ELR (cell line): ENCODE measurements at regions not wholly inside any gene's neighbourhood (a gene's known extent, or its start where the extent isn't known, plus 50 kb on each side); places are given as distances from the start of the nearest gene placed in this dataset.
"Not testable (repeated sequence)": the region's sequence is repeated elsewhere in the genome, so short reads cannot be mapped to it uniquely, and the experiment has no call there.

ENCODE experiments used
- DNase-seq: peaks from one replicate; pipeline ENCODE4 v3.0.0-alpha.2; 2015; ENCODE audit warnings: low read depth

DNA sequence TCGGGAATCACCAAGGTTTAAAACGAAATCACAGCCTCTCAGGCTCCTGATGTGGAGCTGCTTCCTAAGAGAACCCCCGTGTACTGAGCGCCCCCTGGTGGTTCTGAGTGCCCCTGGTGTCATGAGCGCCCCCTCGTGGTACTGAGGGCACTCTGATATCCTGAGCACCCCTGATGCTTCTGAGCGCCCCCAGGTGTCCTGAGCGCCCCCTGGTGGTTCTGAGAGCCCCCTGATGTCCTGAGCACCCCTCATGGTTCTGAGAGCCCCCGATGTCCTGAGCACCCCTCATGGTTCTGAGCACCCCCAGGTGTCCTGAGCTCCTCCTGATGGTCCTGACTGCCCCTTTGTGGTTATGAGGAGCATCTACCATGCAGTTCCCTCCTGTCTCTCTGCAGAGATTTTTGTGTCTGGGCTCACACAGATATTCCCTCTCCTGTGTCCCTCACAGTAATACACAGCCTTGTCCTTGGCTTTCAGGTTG, 1092.1 kb downstream of the TMEM121 start:
- peak; percentile 13 for DNase-seq

DNA sequence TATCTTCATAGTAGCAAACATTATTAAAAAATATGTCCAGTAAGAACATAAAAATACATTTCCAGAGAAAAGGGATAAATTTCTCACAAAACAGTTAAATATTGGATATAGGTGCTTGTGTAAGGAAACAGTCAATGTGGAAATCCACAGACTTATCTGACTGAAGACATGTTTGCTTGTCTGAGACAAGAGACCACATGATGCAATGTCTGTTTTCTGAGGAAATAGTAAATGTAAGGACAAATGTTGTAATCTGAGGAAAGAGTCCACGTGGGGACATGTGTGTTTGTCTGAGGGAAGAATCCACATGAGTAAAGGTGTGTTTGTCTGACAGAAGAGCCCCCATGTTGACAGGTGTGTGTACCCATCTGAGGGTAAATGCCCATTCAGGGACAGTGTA, 1093.2 kb downstream of the TMEM121 start:
- no peak for DNase-seq

DNA sequence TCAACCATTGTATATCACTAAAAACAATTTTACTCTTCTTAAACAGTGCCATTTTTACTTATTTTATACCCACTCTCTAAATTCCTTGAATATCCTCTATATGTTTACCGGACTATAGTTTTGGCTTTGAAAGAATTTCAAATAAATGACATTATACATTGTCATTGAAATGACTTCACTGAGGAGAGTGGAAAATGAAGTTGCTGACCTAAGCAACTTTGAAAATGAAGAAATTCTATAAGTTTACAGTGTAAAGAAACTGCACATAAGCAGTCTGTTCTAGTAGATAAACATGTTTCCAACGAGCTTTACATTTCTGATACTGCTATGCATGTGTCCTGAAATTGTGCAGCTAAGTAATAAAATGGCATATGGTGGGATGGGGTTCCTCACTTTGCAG, 1094.0 kb downstream of the TMEM121 start:
- DNase-seq: no peak

DNA sequence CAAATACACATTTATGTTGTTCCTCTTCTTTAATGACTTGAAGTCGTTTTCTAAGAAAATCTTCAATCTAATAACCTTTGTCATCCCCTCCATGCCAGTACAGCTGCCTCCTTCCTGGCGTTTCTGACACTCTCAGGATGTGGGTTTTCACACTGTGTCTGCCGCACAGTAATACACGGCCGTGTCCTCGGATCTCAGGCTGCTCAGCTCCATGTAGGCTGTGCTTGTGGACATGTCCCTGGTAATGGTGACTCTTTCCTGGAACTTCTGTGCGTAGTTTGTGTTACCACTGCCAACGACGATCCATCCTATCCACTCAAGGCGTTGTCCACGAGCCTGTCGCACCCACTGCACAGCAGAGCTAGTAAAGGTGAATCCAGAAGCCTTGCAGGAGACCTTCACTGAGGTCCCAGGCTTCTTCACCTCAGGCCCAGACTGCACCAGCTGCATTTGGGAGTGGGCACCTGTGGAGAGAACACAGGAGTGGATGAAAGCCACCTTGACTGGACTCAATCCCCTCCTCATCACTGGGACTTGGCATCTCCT, 1095.9 kb downstream of the TMEM121 start:
- no peak for DNase-seq

DNA sequence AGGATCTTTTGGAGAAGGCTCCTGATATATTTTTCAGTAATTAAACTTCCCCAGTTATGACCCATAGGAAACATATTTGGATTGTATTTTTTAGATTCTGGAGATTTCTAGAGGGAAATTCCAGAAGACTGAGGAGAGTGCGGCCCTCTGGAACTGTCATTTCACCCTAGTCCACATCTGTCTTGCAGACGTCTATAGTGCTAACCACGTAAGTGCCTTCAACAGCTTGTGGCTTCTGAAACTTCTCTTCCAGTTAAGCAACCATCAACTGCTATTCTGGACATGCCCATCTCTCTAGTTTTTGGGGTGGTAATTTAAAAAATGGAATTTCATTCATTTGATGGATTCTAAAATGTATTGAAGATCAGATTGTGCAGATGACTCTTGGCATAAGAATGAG, 1098.8 kb downstream of the TMEM121 start:
- DNase-seq: no peak

DNA sequence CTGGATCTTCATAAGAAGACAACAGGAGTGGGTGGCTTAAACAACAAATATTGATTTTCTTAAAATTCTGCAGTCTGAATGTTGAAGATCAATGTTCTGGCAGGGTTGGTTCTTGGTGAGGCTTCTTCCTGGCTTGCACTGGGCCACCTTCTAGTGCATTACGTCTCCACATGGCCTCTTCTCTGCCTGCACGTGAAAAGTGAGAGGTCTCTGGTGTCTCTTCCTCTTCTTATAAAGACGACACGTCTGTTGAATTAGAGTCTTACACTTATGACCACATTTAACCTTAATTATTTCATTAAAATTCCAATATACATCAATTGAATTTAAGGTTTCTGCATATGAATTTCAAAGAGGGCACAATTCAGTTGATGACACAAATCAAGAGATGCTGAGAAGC, 1100.1 kb downstream of the TMEM121 start:
- DNase-seq: not testable (repeated sequence)

DNA sequence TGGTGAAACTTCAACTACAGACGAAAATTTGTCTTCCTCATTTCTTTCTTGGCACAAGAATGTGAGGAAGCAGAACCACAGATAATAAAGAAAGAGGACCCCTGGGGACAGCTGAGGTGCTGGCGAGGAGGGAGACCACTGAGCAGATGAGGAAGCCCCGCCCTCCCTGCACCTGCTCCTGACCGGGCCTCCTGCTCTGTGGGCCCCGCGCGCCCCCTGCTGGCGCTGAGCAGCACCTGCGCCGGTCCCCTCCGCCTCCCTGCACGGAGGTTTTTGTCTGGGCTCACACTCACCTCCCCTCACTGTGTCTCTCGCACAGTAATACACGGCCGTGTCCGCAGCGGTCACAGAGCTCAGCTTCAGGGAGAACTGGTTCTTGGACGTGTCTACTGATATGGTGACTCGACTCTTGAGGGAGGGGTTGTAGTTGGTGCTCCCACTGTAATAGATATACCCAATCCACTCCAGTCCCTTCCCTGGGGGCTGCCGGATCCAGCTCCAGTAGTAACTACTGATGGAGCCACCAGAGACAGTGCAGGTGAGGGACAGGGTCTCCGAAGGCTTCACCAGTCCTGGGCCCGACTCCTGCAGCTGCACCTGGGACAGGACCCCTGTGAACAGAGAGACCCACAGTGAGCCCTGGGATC, 1100.7 kb downstream of the TMEM121 start:
- not testable (repeated sequence) for DNase-seq

DNA sequence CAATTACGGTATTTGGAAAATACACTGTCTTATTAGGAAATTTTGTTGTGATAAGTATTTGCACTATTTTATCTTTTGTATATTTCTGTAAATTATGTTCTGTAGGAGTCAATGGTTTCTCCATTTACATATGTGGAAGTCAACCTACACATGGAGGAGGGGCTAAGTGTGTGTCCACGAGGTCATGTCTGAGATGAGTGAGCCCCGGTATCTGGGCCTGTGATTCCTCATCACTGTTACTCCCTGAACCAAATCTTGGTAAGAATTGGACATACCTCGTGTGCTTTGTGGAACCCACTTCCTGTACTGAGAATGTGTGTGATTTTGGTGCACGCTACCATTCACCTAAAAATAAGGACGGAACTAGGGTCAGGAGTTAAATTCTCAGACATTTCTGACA, 1105.5 kb downstream of the TMEM121 start:
- no peak for DNase-seq

DNA sequence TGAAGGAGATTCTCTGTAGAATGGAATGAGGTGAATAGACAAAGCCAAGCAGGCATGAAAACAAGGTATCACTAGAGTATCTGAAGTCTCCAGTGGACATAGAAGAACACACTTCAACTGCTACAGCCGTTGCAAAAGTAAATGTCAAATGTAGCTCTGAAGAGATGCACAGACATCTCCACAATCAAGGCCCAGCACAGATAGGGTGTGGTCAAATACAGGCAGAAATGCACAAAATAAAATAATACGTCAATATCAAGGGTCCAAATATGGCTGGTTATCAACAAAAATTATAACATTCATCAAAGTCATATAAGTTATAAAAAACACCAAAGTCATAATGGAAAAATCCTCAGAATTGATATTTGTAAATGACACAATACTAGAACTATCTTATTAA, 1107.3 kb downstream of the TMEM121 start:
- DNase-seq: no peak

DNA sequence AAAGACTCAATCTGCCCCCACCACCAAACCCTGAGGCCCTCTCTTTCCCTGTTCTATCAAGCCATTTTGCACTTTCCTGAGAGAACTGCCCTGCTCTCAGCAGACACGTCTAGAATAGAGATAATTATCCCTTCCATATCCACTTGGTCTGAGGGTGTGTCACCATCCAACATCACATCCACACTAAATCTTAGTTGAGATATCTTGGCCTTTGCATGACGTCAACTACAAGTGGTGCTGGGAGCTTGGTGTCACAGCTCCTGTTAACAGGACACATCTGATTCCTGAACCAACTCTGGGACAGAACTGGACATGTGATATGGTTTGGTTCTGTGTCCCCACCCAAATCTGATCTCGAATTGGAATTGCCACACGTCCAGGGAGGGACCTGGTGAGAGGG, 1109.2 kb downstream of the TMEM121 start:
- DNase-seq: no peak

DNA sequence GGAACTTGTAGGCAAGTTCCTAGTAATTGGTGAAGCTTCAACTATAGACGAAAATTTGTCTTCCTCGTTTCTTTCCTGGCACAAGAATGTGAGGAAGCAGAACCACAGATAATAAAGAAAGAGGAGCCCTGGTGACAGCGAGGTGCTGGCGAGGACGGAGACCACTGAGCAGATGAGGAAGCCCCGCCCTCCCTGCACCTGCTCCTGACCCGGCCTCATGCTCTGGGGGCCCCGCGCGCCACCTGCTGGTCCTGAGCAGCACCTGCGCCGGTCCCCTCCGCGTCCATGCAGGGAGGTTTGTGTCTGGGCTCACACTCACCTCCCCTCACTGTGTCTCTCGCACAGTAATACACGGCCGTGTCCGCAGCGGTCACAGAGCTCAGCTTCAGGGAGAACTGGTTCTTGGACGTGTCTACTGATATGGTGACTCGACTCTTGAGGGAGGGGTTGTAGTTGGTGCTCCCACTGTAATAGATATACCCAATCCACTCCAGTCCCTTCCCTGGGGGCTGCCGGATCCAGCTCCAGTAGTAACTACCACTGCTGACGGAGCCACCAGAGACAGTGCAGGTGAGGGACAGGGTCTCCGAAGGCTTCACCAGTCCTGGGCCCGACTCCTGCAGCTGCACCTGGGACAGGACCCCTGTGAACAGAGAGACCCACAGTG, 1112.5 kb downstream of the TMEM121 start:
- DNase-seq: not testable (repeated sequence)

DNA sequence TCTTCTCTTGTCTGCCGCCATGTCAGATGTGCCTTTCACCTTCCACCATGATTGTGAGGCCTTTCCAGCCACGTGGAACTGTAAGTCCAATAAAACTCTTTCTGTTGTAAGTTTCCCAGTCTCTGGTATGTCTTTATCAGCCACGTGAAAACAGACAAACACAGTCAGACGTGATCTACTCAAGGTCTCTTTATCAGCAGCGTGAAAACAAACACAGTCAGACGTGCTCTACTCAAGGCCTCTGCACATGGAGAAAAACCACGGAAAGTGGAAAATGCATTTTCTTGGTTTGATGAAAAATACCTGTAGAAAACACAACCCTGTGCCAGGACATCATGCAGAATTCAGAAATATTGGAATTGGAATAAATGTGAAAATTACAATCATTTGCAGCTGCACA, 1115.7 kb downstream of the TMEM121 start:
- no peak for DNase-seq

DNA sequence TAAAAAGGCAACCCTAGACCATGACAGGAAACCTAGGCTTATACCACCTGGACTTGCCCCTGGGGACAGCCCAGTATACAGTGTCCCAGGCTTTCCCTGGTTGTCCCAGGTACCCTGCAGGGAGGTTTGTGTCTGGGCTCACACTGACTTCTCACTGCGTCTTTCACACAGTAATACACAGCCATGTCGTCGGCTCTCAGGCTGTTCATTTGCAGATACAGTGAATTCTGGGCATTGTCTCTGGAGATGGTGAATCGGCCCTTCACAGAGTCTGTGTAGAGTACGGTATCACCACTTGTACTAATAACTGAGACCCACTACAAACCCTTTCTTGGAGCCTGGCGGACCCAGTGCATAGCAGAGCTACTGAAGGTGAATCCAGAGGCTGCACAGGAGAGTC, 1116.6 kb downstream of the TMEM121 start:
- DNase-seq: not testable (repeated sequence)

DNA sequence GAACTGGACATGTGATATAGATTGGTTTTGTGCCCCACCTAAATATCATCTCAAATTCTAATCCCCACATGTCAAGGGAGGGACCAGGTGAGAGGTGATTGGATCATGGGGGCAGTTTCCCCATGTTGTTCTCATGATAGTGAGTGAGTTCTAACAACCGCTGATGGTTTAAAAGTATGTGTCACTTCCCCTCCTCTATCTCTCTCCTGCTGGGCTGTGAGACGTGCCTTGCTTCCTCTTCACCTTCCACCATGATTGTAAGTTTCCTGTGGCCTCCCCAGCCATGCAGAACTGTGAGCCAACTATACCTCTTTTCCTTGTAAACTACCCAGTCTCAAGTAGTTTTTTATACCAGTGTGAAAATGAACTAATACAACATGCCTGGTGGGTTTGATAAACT, 1122.5 kb downstream of the TMEM121 start:
- not testable (repeated sequence) for DNase-seq

DNA sequence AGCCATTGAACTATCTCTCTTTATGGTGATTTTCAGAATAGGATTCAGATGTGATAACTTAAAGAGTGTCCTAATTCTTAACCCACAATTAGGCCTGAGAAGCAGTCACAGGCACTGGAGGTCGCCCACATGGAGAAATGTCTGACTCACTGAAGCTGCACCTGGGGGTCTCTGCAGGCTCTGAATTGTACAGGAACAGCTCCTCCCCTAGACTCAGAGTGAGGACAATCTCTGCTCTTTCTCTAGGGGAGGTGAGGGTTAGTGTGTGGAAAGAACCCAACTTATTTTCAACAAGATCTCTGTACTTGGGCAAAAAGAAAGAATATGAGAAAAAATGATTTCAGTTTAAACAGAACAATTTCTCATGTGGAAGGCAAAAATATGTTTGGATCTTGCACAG, 1124.6 kb downstream of the TMEM121 start:
- DNase-seq: no peak

DNA sequence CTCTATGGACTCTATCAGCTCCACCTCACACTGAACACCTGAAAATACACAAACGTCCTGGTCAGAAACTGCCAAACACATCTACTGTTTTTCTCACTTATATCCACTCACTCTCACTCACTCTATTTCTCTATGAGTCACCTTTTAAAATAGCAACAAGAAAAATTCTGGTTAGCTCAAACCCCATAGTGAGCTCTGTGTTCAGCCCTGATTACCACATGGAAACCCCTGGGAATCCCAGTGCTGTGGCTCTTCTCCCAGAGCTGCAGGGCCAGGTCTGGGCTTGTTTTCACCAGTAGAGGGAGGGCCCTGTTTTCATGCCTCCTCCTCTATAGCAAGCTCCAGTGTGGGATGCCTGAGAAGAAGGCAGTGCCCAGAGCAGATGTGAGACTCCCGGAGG, 1126.1 kb downstream of the TMEM121 start:
- no peak for DNase-seq

DNA sequence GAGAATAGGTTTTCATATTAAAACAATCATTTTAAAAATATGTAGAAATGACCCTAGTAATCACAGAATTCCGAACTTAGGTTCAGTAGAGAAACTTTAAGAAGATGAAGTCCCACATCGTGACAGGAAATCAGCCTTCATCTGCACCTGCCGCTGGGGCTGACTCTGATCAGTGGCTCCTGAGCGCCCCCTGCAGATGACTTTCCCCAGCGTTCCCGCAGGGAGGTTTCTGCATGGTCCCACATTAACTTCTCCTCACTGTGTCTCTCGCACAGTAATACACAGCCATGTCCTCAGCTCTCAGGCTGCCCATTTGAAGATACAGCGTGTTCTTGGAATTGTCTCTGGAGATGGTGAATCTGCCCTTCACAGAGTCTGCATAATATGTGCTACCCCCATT, 1131.1 kb downstream of the TMEM121 start:
- no peak for DNase-seq

DNA sequence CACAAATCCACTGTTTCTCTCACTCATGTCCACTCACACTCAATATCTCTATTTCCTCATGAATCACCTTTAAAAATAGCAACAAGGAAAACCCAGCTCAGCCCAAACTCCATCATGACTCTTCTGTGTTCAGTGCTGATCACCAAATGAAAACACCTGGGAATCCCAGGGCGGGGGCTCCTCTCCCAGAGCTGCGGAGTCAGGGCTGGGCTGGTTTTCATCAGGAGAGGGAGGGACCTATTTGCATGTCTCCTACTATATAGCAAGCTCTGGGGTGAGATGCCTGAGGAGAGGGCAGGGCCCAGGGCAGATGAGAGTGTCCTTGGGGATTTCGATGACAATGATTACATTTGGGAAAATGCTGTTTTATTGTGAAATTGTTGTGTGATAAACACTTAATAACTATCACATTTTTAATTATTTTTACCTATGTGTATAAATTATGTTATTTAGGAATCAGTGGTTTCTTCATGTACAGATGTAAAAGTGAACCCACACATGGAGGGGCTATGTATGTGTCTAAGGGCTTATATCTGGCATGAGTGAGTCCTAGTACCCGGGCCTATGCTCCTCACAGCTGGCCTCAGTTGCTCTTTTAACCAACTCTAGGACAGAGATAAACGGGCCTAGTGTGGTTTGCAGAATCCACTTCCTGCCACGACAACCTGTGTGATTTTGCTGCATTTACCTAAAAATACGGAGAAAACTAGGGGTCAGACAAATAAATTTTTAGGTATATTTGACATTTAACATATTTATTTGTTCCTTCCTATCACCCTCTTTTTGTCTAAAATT, 1131.9 kb downstream of the TMEM121 start:
- not testable (repeated sequence) for DNase-seq

DNA sequence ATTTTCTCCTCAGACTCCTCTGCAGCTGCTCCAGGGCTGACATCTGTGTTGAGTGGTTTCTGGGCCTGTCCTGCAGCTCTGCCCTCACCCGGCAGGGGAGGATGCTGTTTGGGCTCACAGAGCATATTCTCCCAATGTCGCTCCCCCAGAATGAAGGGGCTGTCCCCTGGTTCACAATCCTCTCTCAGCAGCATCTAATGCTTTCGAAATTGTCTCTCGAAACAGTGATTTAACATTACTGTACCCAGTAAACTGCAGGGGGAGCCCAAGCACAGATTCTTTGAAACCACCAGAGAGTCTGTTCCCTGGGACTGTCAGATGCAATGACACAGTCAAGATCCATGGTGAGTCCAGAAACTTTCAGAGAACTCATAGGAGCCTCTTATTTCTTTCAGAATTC, 1135.2 kb downstream of the TMEM121 start:
- not testable (repeated sequence) for DNase-seq

DNA sequence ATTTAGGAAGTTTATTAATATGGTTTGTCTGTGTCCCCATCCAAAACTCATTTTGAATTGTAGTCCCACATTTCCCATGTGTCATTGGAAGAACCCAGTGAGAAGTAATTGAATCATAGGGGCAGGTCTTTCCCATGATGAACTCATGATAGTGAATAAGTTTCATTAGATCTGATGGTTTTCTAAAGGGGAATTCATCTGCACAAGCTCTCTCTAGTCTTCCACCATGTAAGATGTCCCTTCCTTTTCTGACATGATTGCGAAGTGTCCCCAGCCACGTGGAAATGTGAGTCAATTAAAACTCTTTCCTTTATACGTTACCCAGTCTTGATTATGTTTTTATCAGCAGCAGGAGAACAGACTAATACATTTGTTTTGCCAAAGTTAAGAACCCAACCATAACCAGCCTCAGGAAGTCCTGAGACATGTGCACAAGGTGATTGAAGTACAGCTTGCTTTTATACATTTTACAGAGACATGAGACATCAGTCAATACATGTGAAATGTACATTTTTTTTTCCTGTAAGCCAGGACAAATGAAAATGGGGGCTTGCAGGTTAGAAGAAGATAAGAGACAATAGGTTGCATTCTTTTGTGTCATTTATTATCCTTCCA, 1136.7 kb downstream of the TMEM121 start:
- DNase-seq: no peak

DNA sequence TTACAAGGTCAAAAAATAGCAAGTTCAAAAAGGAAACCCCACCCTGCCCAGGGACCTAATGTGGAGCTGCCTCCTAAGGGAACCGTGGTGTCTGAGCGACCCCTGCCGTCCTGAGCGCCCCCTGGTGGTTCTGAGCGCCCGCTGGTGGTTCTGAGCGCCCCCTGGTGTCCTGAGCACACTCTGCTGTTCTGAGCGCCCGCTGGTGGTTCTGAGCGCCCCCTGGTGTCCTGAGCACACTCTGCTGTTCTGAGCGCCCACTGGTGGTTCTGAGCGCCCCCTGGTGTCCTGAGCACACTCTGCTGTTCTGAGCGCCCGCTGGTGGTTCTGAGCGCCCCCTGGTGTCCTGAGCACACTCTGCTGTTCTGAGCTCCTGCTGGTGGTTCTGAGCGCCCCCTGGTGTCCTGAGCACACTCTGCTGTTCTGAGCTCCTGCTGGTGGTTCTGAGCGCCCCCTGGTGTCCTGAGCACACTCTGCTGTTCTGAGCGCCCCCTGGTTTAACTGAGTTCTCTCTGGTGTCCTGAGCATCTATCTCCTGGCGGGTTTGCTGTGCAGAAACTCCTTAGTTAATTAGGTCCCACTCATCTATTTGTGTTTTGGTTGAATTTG, 1137.5 kb downstream of the TMEM121 start:
- not testable (repeated sequence) for DNase-seq

DNA sequence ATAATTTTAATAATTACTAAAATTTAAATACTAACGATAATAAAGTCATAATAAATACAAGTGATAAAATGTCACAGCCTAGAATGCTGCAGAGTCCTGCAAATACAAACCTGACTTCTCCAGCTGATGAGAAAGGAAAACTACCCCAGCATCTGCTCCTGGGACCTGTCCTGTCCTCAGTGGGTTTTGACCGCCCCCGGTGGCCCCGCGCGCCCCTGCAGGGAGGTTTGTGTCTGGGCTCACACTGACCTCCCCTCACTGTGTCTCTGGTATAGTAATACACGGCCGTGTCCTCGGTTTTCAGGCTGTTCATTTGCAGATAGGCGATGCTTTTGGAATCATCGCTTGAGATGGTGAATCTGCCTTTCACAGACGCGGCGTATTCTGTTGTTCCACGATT, 1139.4 kb downstream of the TMEM121 start:
- DNase-seq: no peak
